B cell (primary cell): ENCODE measurements at regions not wholly inside any gene's neighbourhood (a gene's known extent, or its start where the extent isn't known, plus 50 kb on each side); places are given as distances from the start of the nearest gene placed in this dataset.

Experiments used
- CTCF ChIP-seq: fragments of 200-600 bp; IDR thresholded peaks from one replicate; pipeline ENCODE4 v1.8.0; 2022; ENCODE audit warnings: antibody characterized with exemption, mild to moderate bottlenecking
- EZH2 ChIP-seq: IDR thresholded peaks from 2 replicates; pipeline ENCODE4 v1.6.1; 2012; ENCODE audit warnings: borderline replicate concordance, low read depth, mild to moderate bottlenecking, moderate library complexity, low read length; ENCODE audit not compliant: insufficient read depth, poor library complexity, severe bottlenecking

GRCh38 chr18:60130284-60130683 is 230.5 kb downstream of the PMAIP1 start:
- TF ChIP-seq CTCF (no peak), EZH2 (no peak)
